GM06990 (cell line): ENCODE measurements at regions not wholly inside any gene's neighbourhood (a gene's known extent, or its start where the extent isn't known, plus 50 kb on each side); places are given as distances from the start of the nearest gene placed in this dataset.
"Not testable (repeated sequence)": the region's sequence is repeated elsewhere in the genome, so short reads cannot be mapped to it uniquely, and the experiment has no call there.

Source experiments
- DNase-seq: peaks from one replicate; pipeline ENCODE4 v3.0.0-alpha.2; 2011; ENCODE audit not compliant: insufficient read length; ENCODE audit errors: extremely low read depth
- H3K27me3 ChIP-seq: replicated peaks from 2 replicates; pipeline ENCODE4 v1.6.0; 2011; ENCODE audit warnings: low read length; ENCODE audit not compliant: control insufficient read depth, insufficient read depth
- H3K36me3 ChIP-seq: 2 replicates; pipeline ENCODE4 v1.5.1; 2011; ENCODE audit warnings: low read length; ENCODE audit not compliant: control insufficient read depth, insufficient read depth
- H3K4me3 ChIP-seq: replicated peaks from 2 replicates; pipeline ENCODE4 v1.5.1; 2011; ENCODE audit warnings: low read depth, mild to moderate bottlenecking, control low read depth, low read length

- H3K27me3 ChIP-seq, H3K4me3 ChIP-seq, DNase-seq, H3K36me3 ChIP-seq: not testable (repeated sequence)
These were observed 123.0 kb downstream of the SRGAP2 start for GRCh38 chr1:206326159-206326939.

GRCh38 chr1:206331597-206331996 lies 128.3 kb downstream of the SRGAP2 start:
- not testable (repeated sequence) for H3K36me3 ChIP-seq, DNase-seq, H3K4me3 ChIP-seq

GRCh38 chr1:206333316-206333715 lies 130.0 kb downstream of the SRGAP2 start:
- not testable (repeated sequence) for H3K4me3 ChIP-seq, H3K27me3 ChIP-seq, H3K36me3 ChIP-seq, DNase-seq

More at GRCh38 chr1:206331597-206331996, 128.3 kb downstream of the SRGAP2 start:
- not testable (repeated sequence) for H3K27me3 ChIP-seq

GRCh38 chr1:206333897-206334296 lies 130.6 kb downstream of the SRGAP2 start:
- H3K4me3 ChIP-seq, H3K27me3 ChIP-seq, H3K36me3 ChIP-seq, DNase-seq: not testable (repeated sequence)

GRCh38 chr1:206334481-206334880 lies 131.1 kb downstream of the SRGAP2 start:
- not testable (repeated sequence) for DNase-seq, H3K36me3 ChIP-seq, H3K27me3 ChIP-seq, H3K4me3 ChIP-seq

GRCh38 chr1:206335162-206335561 lies 131.8 kb downstream of the SRGAP2 start:
- H3K36me3 ChIP-seq, H3K27me3 ChIP-seq, H3K4me3 ChIP-seq, DNase-seq: not testable (repeated sequence)

GRCh38 chr1:206335875-206336846 lies 132.8 kb downstream of the SRGAP2 start:
- H3K36me3 ChIP-seq, DNase-seq, H3K27me3 ChIP-seq, H3K4me3 ChIP-seq: not testable (repeated sequence)

- not testable (repeated sequence) for DNase-seq, H3K27me3 ChIP-seq, H3K4me3 ChIP-seq, H3K36me3 ChIP-seq
These were observed 133.3 kb upstream of the IKBKE start for GRCh38 chr1:206337024-206337423.

- H3K36me3 ChIP-seq, DNase-seq, H3K4me3 ChIP-seq, H3K27me3 ChIP-seq: not testable (repeated sequence)
These were observed 119.6 kb upstream of the IKBKE start for GRCh38 chr1:206350493-206351275.

- H3K27me3 ChIP-seq, H3K36me3 ChIP-seq, DNase-seq, H3K4me3 ChIP-seq: not testable (repeated sequence)
These were observed 118.8 kb upstream of the IKBKE start for GRCh38 chr1:206351276-206352052.

GRCh38 chr1:206356310-206356709 lies 114.0 kb upstream of the IKBKE start:
- H3K4me3 ChIP-seq, H3K27me3 ChIP-seq, H3K36me3 ChIP-seq, DNase-seq: not testable (repeated sequence)

- not testable (repeated sequence) for H3K4me3 ChIP-seq, DNase-seq, H3K36me3 ChIP-seq, H3K27me3 ChIP-seq
These were observed 112.3 kb upstream of the IKBKE start for GRCh38 chr1:206357962-206358361.

GRCh38 chr1:206358771-206359170 lies 111.5 kb upstream of the IKBKE start:
- H3K27me3 ChIP-seq, H3K4me3 ChIP-seq, H3K36me3 ChIP-seq, DNase-seq: not testable (repeated sequence)
